ENCODE measurements at regions not wholly inside any gene's neighbourhood (a gene's known extent, or its start where the extent isn't known, plus 50 kb on each side); places are given as distances from the start of the nearest gene placed in this dataset.

DNA sequence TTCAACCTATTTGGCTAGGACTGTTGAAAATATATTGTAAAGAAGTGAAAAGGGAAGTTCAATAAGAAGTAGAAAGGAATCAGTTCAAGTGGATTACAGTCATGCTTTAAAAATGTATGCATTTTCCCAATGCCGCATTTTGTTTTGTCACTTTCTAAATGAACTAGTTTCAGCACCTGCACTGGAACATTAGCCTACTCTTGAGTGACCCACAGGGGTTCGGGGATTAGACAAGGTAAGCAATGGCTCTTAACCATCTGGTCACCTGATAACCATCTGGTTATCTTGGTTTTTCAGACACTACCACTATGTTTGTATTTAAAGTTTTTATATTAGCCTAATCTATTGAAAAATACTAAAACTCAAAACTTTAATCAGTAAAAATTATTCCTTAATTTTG, 97.6 kb downstream of the CD164 start (continued):
- peak; percentile 87 for TF ChIP-seq MTA2 (IDR thresholded peaks at IDR 0.05; ENCODE audit: low read depth)
- TF ChIP-seq POLR2H (tag; IDR thresholded peaks at IDR 0.05; ENCODE audit: low read depth), result no peak
- 0 out of 2 replicates have a peak, but pooled peaks have one; percentile 51 for TF ChIP-seq CXXC5 (CRISPR knock-in tag; IDR thresholded peaks at IDR 0.05)
- peak; percentile 70 for TF ChIP-seq GATA2 (CRISPR knock-in tag; IDR thresholded peaks at IDR 0.05)
- TF ChIP-seq HDAC1 (IDR thresholded peaks at IDR 0.05), result peak in 1 of 2 experiments; percentile 42; a peak in 1 of 4 replicates
- peak; percentile 75 for TF ChIP-seq NFIC (IDR thresholded peaks at IDR 0.05)
- TF ChIP-seq NR2C1 (IDR thresholded peaks at IDR 0.05), result 0 out of 2 replicates have a peak, but pooled peaks have one; percentile 20
- no peak for TF ChIP-seq NR2C1 (tag; IDR thresholded peaks at IDR 0.05)

DNA sequence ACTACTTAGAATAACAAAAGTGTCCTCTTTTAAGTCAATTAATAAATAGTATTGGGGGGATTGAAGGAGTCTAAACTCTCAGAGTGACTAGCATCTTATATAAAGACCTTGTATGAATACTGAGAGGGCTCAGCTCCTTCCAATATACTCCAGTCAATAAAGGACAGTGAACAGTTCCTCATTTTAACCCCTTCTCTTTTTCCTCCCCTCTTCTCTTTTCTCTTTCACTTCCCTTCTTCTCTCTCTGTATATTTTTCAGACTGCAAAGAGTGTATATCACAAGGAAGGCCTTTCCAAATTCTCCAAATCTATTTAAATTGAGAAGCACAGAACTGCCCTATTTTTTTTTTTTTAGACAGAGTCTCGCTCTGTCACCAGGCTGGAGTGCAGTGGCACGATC, 99.5 kb downstream of the CD164 start:
- H2AFZ ChIP-seq (ENCODE audit: low read depth, low read length), result no peak overlapping the region
- H3K4me2 ChIP-seq (ENCODE audit: insufficient read depth, low read length), result no peak overlapping the region
- DNase-seq (ENCODE audit: extremely low read depth in 1 of 4, low spot score in 3 of 4) (no peak), ATAC-seq (no peak), FAIRE-seq (no peak)
- peak; percentile 44; the same call in 1 of the 2 replicates for TF ChIP-seq SPI1 (IDR thresholded peaks at IDR 0.05; ENCODE audit: borderline replicate concordance, low read depth, low read length)
- no peak for TF ChIP-seq ZBTB2 (IDR thresholded peaks at IDR 0.05)
- no peaks in the 10 kb centered on the region for H3K9me3 ChIP-seq (replicated peaks; ENCODE audit: control insufficient read depth, insufficient read depth, low read depth, low read length)
- ChIA-PET CTCF (ENCODE audit: low intra/inter-chr PET ratio) (no interaction called here), POLR2A (interaction anchor here (1.0 kb wide), 1 partner anchor 13 kb away, joined by 4 read pairs; no protein-coding TSS in a partner anchor)
- 90% methylated on average over 2 of the region's 2 CpGs for WGBS (ENCODE audit: insufficient coverage, low coverage, missing lambda C conversion rate)
- intact Hi-C loops (cut with micrococcal nuclease), result no loop called here
- no peaks in the 10 kb centered on the region for H3K79me2 ChIP-seq (ENCODE audit: control insufficient read depth, insufficient read depth, low read length)
- in situ Hi-C loops (cut with MboI), result no loop called here
- H3K4me1 ChIP-seq (replicated peaks in 1 of 2; ENCODE audit: control insufficient read depth in 2 of 2, insufficient read depth in 2 of 2, low read length in 2 of 2), result peaks cover 11 to 13% of the 10 kb centered on the region in 2 experiments; a peak in 4 of 5 replicates
- H3K9me1 ChIP-seq (ENCODE audit: control insufficient read depth, insufficient read depth, low read length), result no peaks in the 10 kb centered on the region
- H3K9ac ChIP-seq (ENCODE audit: insufficient read depth in 1 of 2, low read depth in 2 of 2, low read length in 2 of 2), result no peak overlapping the region
- no peak overlapping the region for H3K4me3 ChIP-seq
- no peaks in the 10 kb centered on the region for H4K20me1 ChIP-seq (replicated peaks; ENCODE audit: control insufficient read depth, insufficient read depth, low read length)
- H3K36me3 ChIP-seq (ENCODE audit: control insufficient read depth, insufficient read depth, low read length), result no peaks in the 10 kb centered on the region
- no peaks in the 10 kb centered on the region for H3K27me3 ChIP-seq (ENCODE audit: control insufficient read depth in 2 of 2, insufficient read depth in 2 of 2, low read length in 2 of 2)
- no TSS peak for BruUV-seq (replicated peaks)
- H3K27ac ChIP-seq (ENCODE audit: extremely low read depth, low read depth, low read length), result no peak overlapping the region

Measured in K562 (cell line).